Neural cell (in vitro differentiated cells): ENCODE measurements at regions not wholly inside any gene's neighbourhood (a gene's known extent, or its start where the extent isn't known, plus 50 kb on each side); places are given as distances from the start of the nearest gene placed in this dataset.

Source experiments
- H2AFZ ChIP-seq: fragments of 200-600, 300-800 bp; sonication (generic), shearing (Covaris generic); 2 replicates; pipeline ENCODE4 v1.6.0; 2014; ENCODE audit warnings: low read depth, mild to moderate bottlenecking, antibody characterized with exemption, low read length, moderate library complexity
- H3F3A ChIP-seq: fragments of 200-600 bp; shearing (Covaris generic); 2 replicates; pipeline ENCODE4 v1.6.1; 2016; ENCODE audit warnings: mild to moderate bottlenecking, moderate library complexity, mixed read lengths, antibody characterized with exemption, low read length; ENCODE audit not compliant: insufficient read depth, poor library complexity, severe bottlenecking
- H3K27ac ChIP-seq: fragments of 200-600, 300-800 bp; sonication (generic), shearing (Covaris generic); 2 replicates; pipeline ENCODE4 v1.5.1; 2014; ENCODE audit warnings: mild to moderate bottlenecking, low read length, moderate library complexity
- H3K27me3 ChIP-seq: fragments of 300-800, 200-600 bp; sonication (generic), shearing (Covaris generic); 2 replicates; pipeline ENCODE4 v1.6.0; 2014; ENCODE audit warnings: mild to moderate bottlenecking, low read depth, low read length, moderate library complexity; ENCODE audit not compliant: insufficient read depth
- H3K36me3 ChIP-seq: fragments of 300-800, 200-600 bp; sonication (generic), shearing (Covaris generic); 2 replicates; pipeline ENCODE4 v1.5.1; 2014; ENCODE audit warnings: mild to moderate bottlenecking, antibody characterized with exemption, low read length, moderate library complexity; ENCODE audit not compliant: insufficient read depth
- H3K4me2 ChIP-seq: fragments of 300-800, 200-600 bp; sonication (generic), shearing (Covaris generic); 2 replicates; pipeline ENCODE4 v1.6.0; 2014; ENCODE audit warnings: mild to moderate bottlenecking, low read length
- H3K4me3 ChIP-seq: fragments of 300-800, 200-600 bp; sonication (generic), shearing (Covaris generic); 2 replicates; pipeline ENCODE4 v1.5.1; 2014; ENCODE audit warnings: mild to moderate bottlenecking, low read length, moderate library complexity
- H3K79me2 ChIP-seq: fragments of 200-600 bp; shearing (Covaris generic); replicated peaks from 2 replicates; pipeline ENCODE4 v1.6.0; 2014; ENCODE audit warnings: mild to moderate bottlenecking, low read length, moderate library complexity; ENCODE audit not compliant: insufficient read depth
- H3K9ac ChIP-seq: fragments of 300-800, 200-600 bp; sonication (generic), shearing (Covaris generic); 2 replicates; pipeline ENCODE4 v1.6.1; 2016; ENCODE audit warnings: mild to moderate bottlenecking, low read length, mixed read lengths
- H3K9me2 ChIP-seq: fragments of 200-600 bp; shearing (Covaris generic); 2 replicates; pipeline ENCODE4 v1.6.1; 2016; ENCODE audit warnings: mild to moderate bottlenecking, low read length, mixed read lengths; ENCODE audit not compliant: insufficient read depth
- H3K9me3 ChIP-seq: fragments of 200-600, 300-800 bp; sonication (generic), shearing (Covaris generic); 2 replicates; pipeline ENCODE4 v1.6.1; 2016; ENCODE audit warnings: mild to moderate bottlenecking, mixed run types, low read length, moderate library complexity, mixed read lengths
- H4K20me1 ChIP-seq: fragments of 200-600 bp; shearing (Covaris generic); 2 replicates; pipeline ENCODE4 v1.6.1; 2016; ENCODE audit warnings: mild to moderate bottlenecking, mixed run types; ENCODE audit not compliant: insufficient read depth
- EP300 ChIP-seq: fragments of 450-650 bp; conservative IDR thresholded peaks from 2 replicates; pipeline ENCODE4 v1.6.1; 2014; ENCODE audit warnings: antibody characterized with exemption, mild to moderate bottlenecking, moderate library complexity; ENCODE audit not compliant: poor library complexity, severe bottlenecking
- EZH2 ChIP-seq: fragments of 200-600, 300-800 bp; shearing (Covaris generic), sonication (generic); IDR thresholded peaks from 2 replicates; pipeline ENCODE4 v1.6.1; 2014; ENCODE audit warnings: antibody characterized with exemption, low read length, borderline replicate concordance, mild to moderate bottlenecking; ENCODE audit not compliant: insufficient read depth, poor library complexity, severe bottlenecking
- MXI1 ChIP-seq: fragments of 450-650 bp; conservative IDR thresholded peaks from 2 replicates; pipeline ENCODE4 v1.6.1; 2014; ENCODE audit warnings: antibody characterized with exemption, mild to moderate bottlenecking; ENCODE audit not compliant: poor library complexity, severe bottlenecking
- POLR2AphosphoS5 ChIP-seq: IDR thresholded peaks from 2 replicates; pipeline ENCODE4 v1.6.1; 2012
- RAD21 ChIP-seq: fragments of 450-650 bp; conservative IDR thresholded peaks from 2 replicates; pipeline ENCODE4 v1.6.1; 2014; ENCODE audit warnings: antibody characterized with exemption, mild to moderate bottlenecking, moderate library complexity
- REST ChIP-seq: IDR thresholded peaks from 2 replicates; pipeline ENCODE4 v1.6.1; 2012; ENCODE audit warnings: borderline replicate concordance
- SMC3 ChIP-seq: fragments of 450-650 bp; conservative IDR thresholded peaks from 2 replicates; pipeline ENCODE4 v1.6.1; 2014; ENCODE audit warnings: antibody characterized with exemption, mild to moderate bottlenecking, moderate library complexity; ENCODE audit not compliant: poor library complexity
- TAF1 ChIP-seq: IDR thresholded peaks from 2 replicates; pipeline ENCODE4 v1.6.1; 2012; ENCODE audit warnings: low read depth
- TF ChIP-seq, protein P1 (sequence below): fragments of 450-650 bp; IDR thresholded peaks from 2 replicates; pipeline ENCODE4 v1.5.1; 2014; ENCODE audit warnings: antibody characterized with exemption, mild to moderate bottlenecking, moderate library complexity; ENCODE audit not compliant: poor library complexity, severe bottlenecking

DNA sequence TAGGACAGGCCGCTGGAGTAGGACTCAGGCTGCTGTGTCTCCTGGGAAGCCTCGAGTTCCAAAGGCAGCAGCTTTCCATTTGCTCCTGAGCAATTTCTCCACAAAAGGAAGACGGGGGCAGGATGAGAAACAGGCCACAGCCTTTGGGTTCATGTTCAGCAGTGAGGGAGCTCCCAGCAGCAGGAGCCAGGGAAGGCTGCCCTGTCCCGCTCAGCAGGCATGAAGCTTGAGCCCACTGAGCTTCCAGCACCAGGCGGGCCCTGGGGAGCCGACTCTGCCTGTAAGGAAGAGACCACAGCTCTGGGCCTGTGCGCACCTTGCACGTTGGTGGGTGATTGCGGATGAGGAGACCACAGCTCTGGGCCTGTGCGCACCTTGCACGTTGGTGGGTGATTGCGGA lies 527.2 kb downstream of the TCERG1L start:
- no peaks in the 10 kb centered on the region for H3K79me2 ChIP-seq
- H3K36me3 ChIP-seq = no peaks in the 10 kb centered on the region
- H3K27me3 ChIP-seq = no peaks in the 10 kb centered on the region
- TF ChIP-seq TAF1 (no peak), POLR2AphosphoS5 (no peak), MXI1 (no peak), EZH2 (no peak)
- no peaks in the 10 kb centered on the region for H4K20me1 ChIP-seq
- no peak overlapping the region for H3K4me2 ChIP-seq
- no peak overlapping the region for H3K4me3 ChIP-seq
- H3K9me3 ChIP-seq = no peaks in the 10 kb centered on the region
- no peak overlapping the region for H2AFZ ChIP-seq
- no peaks in the 10 kb centered on the region for H3F3A ChIP-seq
- H3K27ac ChIP-seq = no peak overlapping the region
- H3K9me2 ChIP-seq = no peaks in the 10 kb centered on the region
- H3K9ac ChIP-seq = no peak overlapping the region

- H3K4me3 ChIP-seq = no peak overlapping the region
- H4K20me1 ChIP-seq = no peaks in the 10 kb centered on the region
- H3K36me3 ChIP-seq = no peaks in the 10 kb centered on the region
- no peak overlapping the region for H3K9ac ChIP-seq
- TF ChIP-seq, protein P1, sequence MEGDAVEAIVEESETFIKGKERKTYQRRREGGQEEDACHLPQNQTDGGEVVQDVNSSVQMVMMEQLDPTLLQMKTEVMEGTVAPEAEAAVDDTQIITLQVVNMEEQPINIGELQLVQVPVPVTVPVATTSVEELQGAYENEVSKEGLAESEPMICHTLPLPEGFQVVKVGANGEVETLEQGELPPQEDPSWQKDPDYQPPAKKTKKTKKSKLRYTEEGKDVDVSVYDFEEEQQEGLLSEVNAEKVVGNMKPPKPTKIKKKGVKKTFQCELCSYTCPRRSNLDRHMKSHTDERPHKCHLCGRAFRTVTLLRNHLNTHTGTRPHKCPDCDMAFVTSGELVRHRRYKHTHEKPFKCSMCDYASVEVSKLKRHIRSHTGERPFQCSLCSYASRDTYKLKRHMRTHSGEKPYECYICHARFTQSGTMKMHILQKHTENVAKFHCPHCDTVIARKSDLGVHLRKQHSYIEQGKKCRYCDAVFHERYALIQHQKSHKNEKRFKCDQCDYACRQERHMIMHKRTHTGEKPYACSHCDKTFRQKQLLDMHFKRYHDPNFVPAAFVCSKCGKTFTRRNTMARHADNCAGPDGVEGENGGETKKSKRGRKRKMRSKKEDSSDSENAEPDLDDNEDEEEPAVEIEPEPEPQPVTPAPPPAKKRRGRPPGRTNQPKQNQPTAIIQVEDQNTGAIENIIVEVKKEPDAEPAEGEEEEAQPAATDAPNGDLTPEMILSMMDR = no peak
- TF ChIP-seq POLR2AphosphoS5 (no peak), EP300 (no peak), MXI1 (no peak), TAF1 (no peak), SMC3 (no peak), EZH2 (no peak), RAD21 (no peak), REST (no peak)
- H3K9me2 ChIP-seq = no peaks in the 10 kb centered on the region
- no peaks in the 10 kb centered on the region for H3K79me2 ChIP-seq
- H3K27ac ChIP-seq = no peak overlapping the region
- H3K27me3 ChIP-seq = no peaks in the 10 kb centered on the region
- H2AFZ ChIP-seq = no peak overlapping the region
- H3K9me3 ChIP-seq = no peaks in the 10 kb centered on the region
- H3F3A ChIP-seq = no peaks in the 10 kb centered on the region
- H3K4me2 ChIP-seq = no peak overlapping the region
Measured at GRCh38 chr10:130786365-130786966, 525.1 kb downstream of the TCERG1L start.
